ENCODE measurements at regions not wholly inside any gene's neighbourhood (a gene's known extent, or its start where the extent isn't known, plus 50 kb on each side); places are given as distances from the start of the nearest gene placed in this dataset.

GRCh38 chr11:106304274-106304673, 226.8 kb downstream of the AASDHPPT start:
- FAIRE-seq (no peak), DNase-seq (ENCODE audit: low read depth, low spot score) (no peak)

More at GRCh38 chr11:106304274-106304673, 226.8 kb downstream of the AASDHPPT start:
- H3K9me3 ChIP-seq (replicated peaks; ENCODE audit: control insufficient read depth, insufficient read depth, low read length), result no peaks in the 10 kb centered on the region
- TF ChIP-seq GATA2 (IDR thresholded peaks at IDR 0.05; ENCODE audit: insufficient read depth, insufficient read length, low read depth, low read length), result no peak
- TF ChIP-seq POLR2AphosphoS5 (IDR thresholded peaks at IDR 0.05; ENCODE audit: insufficient read depth, low read depth, low read length), result no peak
- no peak for TF ChIP-seq CTCF (IDR thresholded peaks at IDR 0.05; ENCODE audit: extremely low read depth in 1 of 2, insufficient read depth in 1 of 2, low read depth in 1 of 2, low read length in 2 of 2)
- no peak for TF ChIP-seq MAX (IDR thresholded peaks at IDR 0.05; ENCODE audit: insufficient read depth, insufficient read length)
- TF ChIP-seq EZH2 (IDR thresholded peaks at IDR 0.05; ENCODE audit: borderline replicate concordance, low read depth, low read length, severe bottlenecking), result no peak
- no peak for TF ChIP-seq POLR2A (IDR thresholded peaks at IDR 0.05; ENCODE audit: low read depth, low read length)
- no peak for TF ChIP-seq MYC (IDR thresholded peaks at IDR 0.05; ENCODE audit: low read depth, low read length)
- TF ChIP-seq FOS (IDR thresholded peaks at IDR 0.05; ENCODE audit: borderline replicate concordance, insufficient read depth, low read length), result no peak
- TF ChIP-seq JUN (IDR thresholded peaks at IDR 0.05; ENCODE audit: borderline replicate concordance, insufficient read depth, insufficient read length, low read depth), result no peak
- intact Hi-C loops (cut with micrococcal nuclease) (no loop called here), dilution Hi-C loops (cut with MboI; ENCODE audit: extremely low pct_ligation_motif_present, low sequenced_read_pairs) (no loop called here)
- no peak overlapping the region for H3K9ac ChIP-seq (replicated peaks; ENCODE audit: extremely low read depth, insufficient read depth, low read length)
- H3K27me3 ChIP-seq (ENCODE audit: control insufficient read depth in 2 of 2, insufficient read depth in 2 of 2, low read length in 2 of 2), result no peaks in the 10 kb centered on the region
- H3K79me2 ChIP-seq (ENCODE audit: control insufficient read depth, insufficient read depth, low read length), result no peaks in the 10 kb centered on the region
- no peaks in the 10 kb centered on the region for H3K9me1 ChIP-seq (replicated peaks; ENCODE audit: control insufficient read depth, extremely low read depth, insufficient read depth, low read length)
- H3K27ac ChIP-seq (ENCODE audit: insufficient read depth, low read depth, low read length), result no peak overlapping the region
- BruUV-seq (replicated peaks), result no TSS peak
- ChIA-PET CTCF (no interaction called here), POLR2A (no interaction called here)
- no peaks in the 10 kb centered on the region for H3K36me3 ChIP-seq (ENCODE audit: control insufficient read depth in 2 of 2, extremely low read depth in 1 of 2, insufficient read depth in 2 of 2, low read length in 2 of 2)
- no peaks in the 10 kb centered on the region for H3K4me1 ChIP-seq (ENCODE audit: control insufficient read depth, extremely low read depth, insufficient read depth, low read length)
- H3K4me3 ChIP-seq (replicated peaks in 1 of 3; ENCODE audit: insufficient read depth in 1 of 3, low read depth in 1 of 3, low read length in 3 of 3), result no peak overlapping the region
- no peaks in the 10 kb centered on the region for H4K20me1 ChIP-seq (replicated peaks; ENCODE audit: control insufficient read depth, extremely low read depth, insufficient read depth, low read length)
- H2AFZ ChIP-seq (ENCODE audit: low read depth, low read length), result no peak overlapping the region
- no peak overlapping the region for H3K4me2 ChIP-seq (ENCODE audit: insufficient read depth, low read length)

Data from endothelial cell of umbilical vein (primary cell).